GM12801 (cell line): ENCODE measurements at regions not wholly inside any gene's neighbourhood (a gene's known extent, or its start where the extent isn't known, plus 50 kb on each side); places are given as distances from the start of the nearest gene placed in this dataset.

Experiments
- TF ChIP-seq, protein P1 (sequence below): IDR thresholded peaks from one replicate; pipeline ENCODE4 v1.5.1; 2011; ENCODE audit warnings: control low read depth; ENCODE audit not compliant: insufficient read length; ENCODE audit errors: extremely low read depth

DNA sequence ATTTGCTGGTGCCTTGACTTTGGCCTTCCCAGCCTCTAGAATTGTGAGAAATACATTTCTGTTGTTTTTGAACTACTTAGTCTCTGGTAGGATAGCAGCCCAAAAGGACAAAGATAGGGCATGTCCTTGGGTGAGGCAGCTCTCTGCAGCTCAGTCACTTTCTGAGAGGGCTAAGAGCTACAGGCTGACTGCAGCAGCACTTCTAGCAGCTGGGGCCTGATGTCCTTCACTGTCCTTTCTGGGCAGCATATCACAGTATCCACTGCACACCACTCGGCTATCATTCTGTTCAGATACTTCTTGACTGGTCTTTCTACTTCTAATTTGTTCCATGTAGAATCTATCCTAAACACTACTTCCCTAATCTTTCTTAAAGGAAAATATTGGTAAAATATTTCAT is 68.5 kb upstream of the CLDN10 start:
- TF ChIP-seq, protein P1, sequence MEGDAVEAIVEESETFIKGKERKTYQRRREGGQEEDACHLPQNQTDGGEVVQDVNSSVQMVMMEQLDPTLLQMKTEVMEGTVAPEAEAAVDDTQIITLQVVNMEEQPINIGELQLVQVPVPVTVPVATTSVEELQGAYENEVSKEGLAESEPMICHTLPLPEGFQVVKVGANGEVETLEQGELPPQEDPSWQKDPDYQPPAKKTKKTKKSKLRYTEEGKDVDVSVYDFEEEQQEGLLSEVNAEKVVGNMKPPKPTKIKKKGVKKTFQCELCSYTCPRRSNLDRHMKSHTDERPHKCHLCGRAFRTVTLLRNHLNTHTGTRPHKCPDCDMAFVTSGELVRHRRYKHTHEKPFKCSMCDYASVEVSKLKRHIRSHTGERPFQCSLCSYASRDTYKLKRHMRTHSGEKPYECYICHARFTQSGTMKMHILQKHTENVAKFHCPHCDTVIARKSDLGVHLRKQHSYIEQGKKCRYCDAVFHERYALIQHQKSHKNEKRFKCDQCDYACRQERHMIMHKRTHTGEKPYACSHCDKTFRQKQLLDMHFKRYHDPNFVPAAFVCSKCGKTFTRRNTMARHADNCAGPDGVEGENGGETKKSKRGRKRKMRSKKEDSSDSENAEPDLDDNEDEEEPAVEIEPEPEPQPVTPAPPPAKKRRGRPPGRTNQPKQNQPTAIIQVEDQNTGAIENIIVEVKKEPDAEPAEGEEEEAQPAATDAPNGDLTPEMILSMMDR = no peak

DNA sequence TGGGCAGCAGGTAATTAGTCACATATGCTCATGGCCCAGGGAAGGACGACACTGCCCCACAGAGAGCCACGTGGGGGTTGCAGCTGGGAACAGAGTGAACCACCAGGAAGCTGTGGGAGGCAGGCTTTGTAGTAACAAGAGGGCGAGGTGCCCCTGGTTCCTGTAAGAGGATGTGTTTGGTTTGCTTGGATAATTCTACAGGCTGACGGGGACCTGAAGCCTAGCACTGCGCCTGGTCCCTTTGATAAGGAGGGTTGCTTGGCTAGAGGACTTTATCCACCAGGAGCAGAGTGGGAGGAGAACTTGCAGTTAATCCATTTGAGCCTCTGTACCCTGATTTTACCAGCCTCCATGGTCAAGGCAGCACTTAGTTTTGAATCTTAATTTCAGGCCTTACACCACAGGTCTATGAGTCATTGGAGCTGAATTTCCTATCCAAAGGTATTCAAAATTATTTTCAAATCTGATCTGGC is 67.4 kb upstream of the CLDN10 start:
- TF ChIP-seq, protein P1 = no peak

DNA sequence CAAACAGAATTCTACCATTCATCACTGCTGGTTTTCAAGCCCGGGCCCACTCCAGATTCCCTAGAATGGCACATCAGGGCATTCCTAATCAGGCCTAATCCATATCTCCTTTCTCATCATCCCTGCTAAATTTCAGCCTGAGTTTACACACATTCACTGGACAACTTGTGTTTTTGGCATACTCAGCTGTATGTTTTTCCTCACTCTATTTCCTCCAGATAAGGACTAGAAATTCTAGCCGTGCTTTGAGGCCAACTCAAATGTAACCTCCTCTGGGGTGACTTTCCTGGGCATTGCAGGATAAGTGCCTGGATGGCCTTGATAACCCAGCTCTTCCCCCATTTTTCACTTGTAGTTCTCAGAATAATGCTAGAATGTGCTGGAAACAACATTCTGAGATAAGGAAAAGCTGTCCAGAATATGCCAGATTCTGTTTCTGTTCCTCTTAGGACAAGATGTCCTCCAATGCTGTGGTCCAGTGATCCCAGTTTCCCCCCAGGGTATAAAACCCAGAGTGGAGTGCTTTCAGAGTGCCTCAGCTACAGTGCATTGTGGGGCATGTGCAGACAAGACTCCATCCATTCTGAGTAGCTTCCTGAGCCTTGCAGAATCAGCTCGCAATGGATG is 66.9 kb upstream of the CLDN10 start:
- TF ChIP-seq, protein P1 = no peak

DNA sequence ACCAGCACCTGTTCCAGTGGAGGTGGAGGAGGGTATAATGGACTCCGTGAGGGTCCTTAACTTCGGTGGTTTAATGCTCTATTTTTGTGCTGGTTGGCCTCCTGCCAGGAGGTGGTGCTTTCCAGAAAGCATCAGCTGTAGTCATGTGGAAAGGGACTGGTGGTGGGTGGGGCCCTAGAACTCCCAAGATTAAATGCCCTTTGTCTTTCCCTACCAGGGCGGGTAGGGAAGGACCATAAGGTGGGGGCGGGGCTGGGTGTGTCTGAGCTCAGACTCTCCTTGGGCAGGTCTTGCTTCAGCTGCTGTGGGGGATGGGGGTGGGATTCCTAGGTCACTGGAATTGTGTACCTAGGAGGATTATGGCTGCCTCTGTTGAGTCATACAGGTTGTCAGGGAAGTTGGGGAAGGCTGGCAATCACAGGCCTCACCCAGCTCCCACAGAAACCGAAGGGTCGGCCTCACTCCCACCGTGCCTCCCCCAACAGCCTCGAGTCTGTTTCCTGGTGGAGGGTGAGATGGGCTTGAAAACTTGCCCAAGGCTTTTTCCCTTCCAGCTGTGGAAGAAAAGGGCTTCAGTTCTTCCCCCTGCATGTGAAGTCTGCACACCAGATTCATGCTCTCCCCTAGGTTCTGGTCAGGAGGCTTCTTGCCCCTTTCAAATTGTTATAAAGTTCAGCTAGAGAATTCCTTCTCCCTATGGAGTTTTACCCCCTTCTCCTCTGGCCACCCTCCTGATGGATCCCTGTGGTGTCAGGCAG is 60.3 kb upstream of the CLDN10 start:
- TF ChIP-seq, protein P1 = no peak

DNA sequence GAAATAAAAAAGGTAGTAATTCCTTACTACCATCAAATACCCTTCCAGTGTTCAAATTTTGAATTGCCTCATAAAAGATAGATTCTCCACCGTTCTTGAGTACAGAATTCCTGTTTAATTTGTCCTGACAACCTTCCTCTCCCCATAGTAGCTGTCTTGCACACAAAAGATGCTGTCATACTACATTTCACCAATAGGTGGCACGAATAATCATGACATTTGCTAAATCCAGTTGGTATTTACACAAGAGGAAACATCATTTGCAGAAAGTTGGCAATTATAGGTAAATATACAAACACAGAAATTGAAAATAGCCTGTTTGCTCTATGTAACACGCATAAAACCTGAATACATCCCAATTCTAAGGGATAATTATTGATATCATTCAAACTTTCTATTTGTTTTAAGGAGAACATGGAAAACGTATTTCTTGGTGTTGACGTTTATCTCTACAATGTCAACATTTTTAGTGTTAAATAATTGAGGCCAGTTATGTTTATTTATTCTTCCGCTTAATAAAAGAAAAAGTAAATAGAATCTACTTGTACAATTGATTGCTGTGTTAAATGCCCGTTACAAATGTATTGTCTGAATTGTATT is 58.3 kb upstream of the CLDN10 start:
- TF ChIP-seq, protein P1 = no peak

DNA sequence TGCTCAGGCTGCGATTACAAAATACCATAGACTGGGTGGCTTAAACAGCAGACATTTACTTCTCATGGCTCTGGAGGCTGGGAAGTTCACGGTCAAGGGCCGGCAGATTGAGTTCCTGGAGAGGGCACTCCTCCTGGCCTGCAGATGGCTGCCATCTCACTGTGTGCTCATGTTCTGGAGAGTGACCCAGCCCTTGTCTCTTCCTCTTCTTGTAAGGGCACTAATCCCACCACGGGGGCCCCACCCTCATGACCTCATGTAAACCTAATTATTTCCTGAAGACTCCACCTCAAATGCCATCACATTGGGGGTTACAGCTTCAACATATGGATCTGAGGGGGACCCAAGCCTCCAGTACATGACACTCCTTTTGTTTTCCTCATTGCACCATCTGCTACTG is 56.0 kb upstream of the CLDN10 start:
- TF ChIP-seq, protein P1 = no peak

DNA sequence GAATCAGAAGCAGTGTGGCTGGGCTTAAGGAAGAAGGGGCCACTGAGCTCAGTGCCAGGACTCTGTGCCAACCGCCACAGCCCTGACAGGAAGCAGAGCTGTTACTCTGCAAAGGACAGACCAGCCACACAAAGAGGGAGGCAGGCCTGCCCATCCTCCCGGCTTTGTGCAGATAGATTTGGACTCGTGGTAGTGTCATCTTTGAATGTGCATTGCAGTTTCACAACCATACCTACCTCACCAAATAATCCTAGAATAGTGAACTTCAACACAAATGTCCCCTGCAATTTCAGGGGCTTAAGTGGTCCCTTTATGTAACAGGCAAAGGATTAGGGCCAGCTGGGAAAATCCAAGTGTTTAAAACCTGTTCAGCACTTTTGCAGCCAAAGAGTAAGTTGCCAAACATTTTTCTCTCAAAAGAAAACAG is 55.1 kb upstream of the CLDN10 start:
- TF ChIP-seq, protein P1 = no peak
